A673 (cell line): ENCODE measurements at regions not wholly inside any gene's neighbourhood (a gene's known extent, or its start where the extent isn't known, plus 50 kb on each side); places are given as distances from the start of the nearest gene placed in this dataset.

Experiments
- BruUV-seq: library from RNA; stranded (reverse); fragments of 400-500 nt; replicated peaks from 2 replicates; lab custom pipeline; 2021; lab: Mats Ljungman, UMichigan
- CTCF ChIA-PET: fragments of 300-600 bp; sonication (Branson Sonifier 250); formaldehyde crosslinking; loops from one replicate; lab custom pipeline; 2022; ENCODE audit warnings: antibody characterized with exemption; lab: Charles Lee
- POLR2A ChIA-PET: fragments of 300-600 bp; sonication (Branson Sonifier 250); formaldehyde crosslinking; loops from one replicate; lab custom pipeline; 2022; ENCODE audit warnings: antibody characterized with exemption; ENCODE audit not compliant: low non-redundant PET; lab: Charles Lee
- DNase-seq: peaks from one replicate; pipeline ENCODE4 v3.0.0-alpha.2; 2015; ENCODE audit warnings: low spot score
- H3K27ac ChIP-seq: fragments of 200-600 bp; sonication (generic); 2 replicates; pipeline ENCODE4 v1.5.1; 2016; ENCODE audit warnings: mixed run types, low read depth, mild to moderate bottlenecking, mixed read lengths, antibody characterized with exemption, low read length; ENCODE audit not compliant: poor library complexity, severe bottlenecking
- H3K27me3 ChIP-seq: fragments of 200-600 bp; sonication (generic); replicated peaks from 2 replicates; pipeline ENCODE4 v1.6.1; 2017; ENCODE audit warnings: mixed run types, low read depth, mild to moderate bottlenecking, mixed read lengths, antibody characterized with exemption, low read length; ENCODE audit not compliant: insufficient read depth, poor library complexity
- H3K36me3 ChIP-seq: fragments of 200-600 bp; sonication (generic); 2 replicates; pipeline ENCODE4 v1.6.1; 2016; ENCODE audit warnings: mixed run types, mild to moderate bottlenecking, mixed read lengths, antibody characterized with exemption, low read length; ENCODE audit not compliant: insufficient read depth, poor library complexity, severe bottlenecking
- H3K4me1 ChIP-seq: fragments of 200-600 bp; sonication (generic); 2 replicates; pipeline ENCODE4 v1.6.1; 2017; ENCODE audit warnings: mixed run types, mild to moderate bottlenecking, mixed read lengths, antibody characterized with exemption, low read length; ENCODE audit not compliant: insufficient read depth, poor library complexity, severe bottlenecking
- H3K4me3 ChIP-seq: fragments of 200-600 bp; sonication (generic); 2 replicates; pipeline ENCODE4 v1.5.1; 2016; ENCODE audit warnings: low read depth, mixed run types, mild to moderate bottlenecking, mixed read lengths, low read length; ENCODE audit not compliant: poor library complexity, severe bottlenecking
- H3K9me3 ChIP-seq: fragments of 200-600 bp; sonication (generic); 2 replicates; pipeline ENCODE4 v1.6.1; 2016; ENCODE audit warnings: mixed run types, low read depth, mild to moderate bottlenecking, mixed read lengths, antibody characterized with exemption, low read length; ENCODE audit not compliant: poor library complexity, severe bottlenecking
- CTCF ChIP-seq: fragments of 300-800, 200-600 bp; sonication (generic); conservative IDR thresholded peaks from 2 replicates; pipeline ENCODE4 v1.5.1; 2017; ENCODE audit warnings: low read depth, mild to moderate bottlenecking, antibody characterized with exemption, low read length, moderate library complexity, mixed read lengths
- EZH2 ChIP-seq: fragments of 200-600 bp; sonication (generic); IDR thresholded peaks from 2 replicates; pipeline ENCODE4 v1.6.1; 2017; ENCODE audit warnings: borderline replicate concordance, low read depth, mild to moderate bottlenecking, mixed read lengths, antibody characterized with exemption, low read length; ENCODE audit not compliant: poor library complexity, severe bottlenecking
- intact Hi-C: fragments of 100-400 bp; cut with micrococcal nuclease; formaldehyde crosslinking; loops from one replicate; pipeline ENCODE4 v1.10.0; 2022; ENCODE audit not compliant: unreplicated experiment

DNA sequence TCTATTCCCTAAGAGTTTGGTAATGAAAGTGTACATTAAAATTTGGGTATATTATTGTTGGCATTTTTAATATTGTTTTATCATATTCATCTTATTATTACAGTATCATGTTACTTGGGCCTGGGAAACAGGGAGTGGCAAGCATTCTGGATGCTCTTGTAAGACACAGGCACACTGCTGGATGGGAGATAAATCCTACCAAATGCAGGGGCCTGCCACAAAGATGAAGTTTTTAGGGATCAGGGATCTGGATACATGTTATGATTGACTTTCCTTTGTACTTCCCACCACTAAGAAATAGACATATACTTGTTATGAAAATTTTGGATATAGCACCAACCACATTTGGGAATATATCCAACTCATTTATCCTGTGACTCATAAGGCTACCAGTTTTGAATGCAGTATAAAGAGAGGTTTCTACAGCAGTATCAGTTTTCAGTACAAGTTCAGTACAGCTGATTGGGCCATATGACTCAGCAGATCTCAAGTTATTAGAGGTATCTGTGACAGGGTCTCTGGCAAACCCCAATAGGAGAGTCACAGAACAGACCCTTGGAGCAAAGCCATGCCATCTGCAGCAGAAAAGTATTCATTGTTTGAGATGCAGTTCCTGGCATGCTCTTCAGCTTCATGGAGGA is 360.1 kb downstream of the DMAC1 start:
- intact Hi-C loops = no loop called here
- no TSS peak for BruUV-seq
- Histone ChIP-seq H3K4me1 (no peaks in the 10 kb centered on the region), H3K4me3 (no peak overlapping the region), H3K27me3 (no peaks in the 10 kb centered on the region), H3K9me3 (no peaks in the 10 kb centered on the region), H3K27ac (no peak overlapping the region), H3K36me3 (no peaks in the 10 kb centered on the region)
- CTCF ChIA-PET = interaction anchor here (1.1 kb wide), 1 partner anchor 71 kb away, joined by 3 read pairs; no protein-coding TSS in a partner anchor
- TF ChIP-seq EZH2 (no peak), CTCF (no peak)
- peak; percentile 27 for DNase-seq
- POLR2A ChIA-PET = no interaction called here

DNA sequence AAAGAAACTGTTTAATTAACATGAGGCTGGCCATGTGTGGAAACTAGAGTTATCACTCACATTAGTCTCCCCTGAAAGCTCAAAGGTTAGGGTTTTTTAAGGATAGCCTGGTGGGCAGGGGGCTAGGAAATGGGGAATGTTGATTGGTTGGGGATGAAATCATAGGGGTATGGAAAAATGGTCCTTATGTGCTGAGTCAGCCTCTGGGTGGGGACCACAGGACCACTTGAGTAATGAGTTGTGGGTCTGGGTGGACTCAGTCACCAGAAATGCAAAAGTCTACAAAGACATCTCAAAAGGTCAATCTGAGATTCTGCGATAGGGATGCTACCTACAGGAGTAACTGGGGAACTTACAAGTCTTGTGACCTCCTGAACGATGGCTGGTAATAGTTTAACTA is 362.8 kb downstream of the DMAC1 start:
- Histone ChIP-seq H3K27ac (no peak overlapping the region), H3K4me1 (no peaks in the 10 kb centered on the region), H3K36me3 (no peaks in the 10 kb centered on the region), H3K9me3 (peaks cover 2% of the 10 kb centered on the region), H3K27me3 (no peaks in the 10 kb centered on the region), H3K4me3 (no peak overlapping the region)
- no peak for DNase-seq
- CTCF ChIA-PET = no interaction called here
- intact Hi-C loops = no loop called here
- TF ChIP-seq EZH2 (no peak), CTCF (no peak)
- POLR2A ChIA-PET = no interaction called here
- BruUV-seq = no TSS peak

DNA sequence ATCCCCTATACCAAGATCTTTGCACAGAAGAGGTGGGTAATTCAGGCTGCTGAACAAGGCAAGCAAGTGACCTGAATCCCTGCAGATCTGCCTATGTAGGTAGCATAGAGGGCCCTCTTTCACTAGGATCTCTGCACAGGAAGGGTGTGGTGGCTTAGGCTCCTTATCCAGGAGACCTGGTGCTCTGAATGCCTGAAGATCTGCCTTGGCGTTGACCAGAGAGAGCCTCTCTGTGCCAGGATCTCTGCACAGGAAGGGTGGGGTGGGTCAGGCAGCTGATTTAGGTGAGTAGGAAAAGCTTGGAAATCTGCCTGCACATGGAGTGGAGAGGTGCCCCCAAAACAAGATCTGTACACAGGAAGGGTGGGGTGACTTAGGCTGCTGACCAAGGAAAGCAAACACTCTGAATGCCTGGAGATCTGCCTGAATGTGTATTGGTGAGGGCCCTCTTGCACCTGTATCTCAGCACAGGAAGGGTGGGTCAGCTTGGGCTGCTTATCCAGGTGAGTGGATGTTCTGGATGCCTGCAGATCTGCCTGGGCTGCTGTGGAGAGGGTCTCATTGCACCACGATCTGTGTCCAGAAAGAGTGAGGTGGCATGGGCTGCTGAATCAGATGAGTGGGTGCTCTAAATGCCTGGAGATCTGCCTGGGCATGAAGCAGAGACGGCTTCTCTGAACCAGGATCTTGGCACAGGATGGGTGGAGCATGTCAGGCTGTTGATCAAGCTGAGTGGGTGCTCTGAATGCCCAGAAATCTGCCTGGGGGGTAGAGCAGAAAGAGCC is 365.9 kb downstream of the DMAC1 start:
- H3K4me3 ChIP-seq = no peak overlapping the region
- POLR2A ChIA-PET = no interaction called here
- no peaks in the 10 kb centered on the region for H3K27me3 ChIP-seq
- H3K36me3 ChIP-seq = no peaks in the 10 kb centered on the region
- H3K27ac ChIP-seq = no peak overlapping the region
- CTCF ChIA-PET = no interaction called here
- H3K9me3 ChIP-seq = peaks cover 9% of the 10 kb centered on the region
- BruUV-seq = no TSS peak
- no peak for DNase-seq
- intact Hi-C loops = no loop called here
- H3K4me1 ChIP-seq = no peaks in the 10 kb centered on the region
- TF ChIP-seq EZH2 (no peak), CTCF (no peak)
